HepG2 (cell line): ENCODE measurements at regions not wholly inside any gene's neighbourhood (a gene's known extent, or its start where the extent isn't known, plus 50 kb on each side); places are given as distances from the start of the nearest gene placed in this dataset.

Experiments
- ATAC-seq: fragments of 200-7000 bp; cut with Tn5 transposase; 3 replicates; pipeline ENCODE4 v1.9.1; 2020; ENCODE audit warnings: mild to moderate bottlenecking, moderate library complexity
- BruUV-seq: library from RNA; stranded (reverse); fragments of 400-500 nt; replicated peaks from 2 replicates; lab custom pipeline; 2021; lab: Mats Ljungman, UMichigan
- CTCF ChIA-PET: fragments of 300-600 bp; formaldehyde crosslinking; extraction: SDS; loops from one replicate; lab custom pipeline; 2021; ENCODE audit warnings: low total read pairs, inconsistent platforms, low intra/inter-chr PET ratio; lab: Yijun Ruan, JAX
- POLR2A ChIA-PET: fragments of 350-600 bp; sonication (Branson Sonifier 250); formaldehyde crosslinking; loops from one replicate; lab custom pipeline; 2020; ENCODE audit warnings: antibody characterized with exemption, inconsistent platforms; lab: Yijun Ruan, JAX
- DNase-seq: peaks from one replicate; pipeline ENCODE4 v3.0.0-alpha.2; 2015; ENCODE audit warnings: low spot score
- FAIRE-seq: peaks from 3 replicates; lab custom pipeline; 2011; peaks lifted over from hg19 to GRCh38; lab: Jason Lieb, UNC
- H2AFZ ChIP-seq: one replicate; pipeline ENCODE4 v1.6.1; 2011; ENCODE audit warnings: low read length, inconsistent platforms
- H3K27ac ChIP-seq: fragments of 300-600 bp; 3 replicates; pipeline ENCODE4 v1.8.0; 2011; ENCODE audit warnings: mixed run types, mild to moderate bottlenecking, mixed read lengths, low read length, inconsistent platforms; ENCODE audit not compliant: insufficient read depth; ENCODE audit errors: extremely low read length
- H3K27me3 ChIP-seq, 2 experiments: fragments of 200-600 bp in 1 of 2; 2 replicates in 1 of 2; 3 replicates in 1 of 2; pipeline versions ENCODE4 v1.6.0 to v1.8.0; 2011; ENCODE audit warnings: low read length in 2 of 2, mild to moderate bottlenecking in 2 of 2, moderate library complexity in 2 of 2, inconsistent platforms in 1 of 2; ENCODE audit not compliant: insufficient read depth in 2 of 2, control insufficient read depth in 1 of 2
- H3K36me3 ChIP-seq, 2 experiments: fragments of 200-600 bp in 1 of 2; replicated peaks in 1 of 2; 2 replicates in 1 of 2; 3 replicates in 1 of 2; pipeline versions ENCODE4 v1.5.1 to v1.8.0; 2011; ENCODE audit warnings: low read length in 2 of 2, inconsistent platforms in 1 of 2; ENCODE audit not compliant: insufficient read depth in 2 of 2, control insufficient read depth in 1 of 2
- H3K4me1 ChIP-seq: 2 replicates; pipeline ENCODE4 v1.5.1; 2012; ENCODE audit warnings: low read length, inconsistent platforms; ENCODE audit not compliant: insufficient read depth
- H3K4me2 ChIP-seq: 2 replicates; pipeline ENCODE4 v1.6.0; 2011; ENCODE audit warnings: low read depth, low read length, inconsistent platforms
- H3K4me3 ChIP-seq, 3 experiments: fragments of 200-600 bp in 1 of 3; sonication (generic), shearing (Covaris generic) in 1 of 3; replicated peaks in 1 of 3; 2 replicates each; pipeline ENCODE4 v1.5.1; 2011 to 2016; ENCODE audit warnings: low read length in 3 of 3, inconsistent platforms in 2 of 3, low read depth in 2 of 3, mild to moderate bottlenecking in 2 of 3, control low read depth in 1 of 3, mixed read lengths in 1 of 3; ENCODE audit not compliant: insufficient read depth in 1 of 3
- H3K79me2 ChIP-seq: one replicate; pipeline ENCODE4 v1.6.1; 2011; ENCODE audit warnings: low read length, inconsistent platforms; ENCODE audit not compliant: insufficient read depth
- H3K9ac ChIP-seq: 2 replicates; pipeline ENCODE4 v1.6.0; 2011; ENCODE audit warnings: mild to moderate bottlenecking, low read depth, low read length, inconsistent platforms; ENCODE audit not compliant: insufficient read depth
- H3K9me3 ChIP-seq: 2 replicates; pipeline ENCODE4 v1.5.1; 2012; ENCODE audit warnings: mild to moderate bottlenecking, low read length
- H4K20me1 ChIP-seq: 2 replicates; pipeline ENCODE4 v1.6.0; 2011; ENCODE audit warnings: inconsistent platforms, mild to moderate bottlenecking, low read length, moderate library complexity; ENCODE audit not compliant: insufficient read depth
- EHMT2 ChIP-seq: fragments of 200-600 bp; sonication (generic); IDR thresholded peaks from 2 replicates; pipeline ENCODE4 v1.7.0; 2017; ENCODE audit warnings: antibody characterized with exemption, low read depth, low read length, borderline replicate concordance
- ERF ChIP-seq: IDR thresholded peaks from 2 replicates; pipeline ENCODE4 v1.6.1; 2018; ENCODE audit warnings: missing biosample characterization, missing genetic modification reagents
- GTF3A ChIP-seq: sonication (generic); formaldehyde crosslinking; conservative IDR thresholded peaks from 2 replicates; pipeline ENCODE4 v1.4.0; 2020; ENCODE audit warnings: mild to moderate bottlenecking, missing genetic modification reagents
- HMGA1 ChIP-seq: sonication (generic); formaldehyde crosslinking; conservative IDR thresholded peaks from 2 replicates; pipeline ENCODE4 v1.4.0; 2020; ENCODE audit warnings: missing genetic modification reagents
- IKZF4 ChIP-seq: sonication (generic); formaldehyde crosslinking; IDR thresholded peaks from 2 replicates; pipeline ENCODE4 v1.5.1; 2020; ENCODE audit warnings: borderline replicate concordance, mild to moderate bottlenecking, low read depth, missing genetic modification reagents; ENCODE audit errors: not compliant biosample characterization
- MAFK ChIP-seq, 2 experiments: IDR thresholded peaks in 1 of 2; conservative IDR thresholded peaks in 1 of 2; 2 replicates each; pipeline ENCODE4 v1.6.1; 2011; ENCODE audit warnings: improper control_type of control experiment in 2 of 2, low read length in 2 of 2
- NFKBIZ ChIP-seq: IDR thresholded peaks from 2 replicates; pipeline ENCODE4 v1.6.1; 2018; ENCODE audit warnings: missing genetic modification reagents, missing compliant biosample characterization
- PLSCR1 ChIP-seq: sonication (generic); formaldehyde crosslinking; IDR thresholded peaks from 2 replicates; pipeline ENCODE4 v1.5.0; 2020; ENCODE audit warnings: missing genetic modification reagents, mild to moderate bottlenecking, borderline replicate concordance
- ZNF143 ChIP-seq: sonication (generic); formaldehyde crosslinking; IDR thresholded peaks from 2 replicates; pipeline ENCODE4 v1.4.0; 2020; ENCODE audit warnings: missing genetic modification reagents
- ZNF18 ChIP-seq: sonication (generic); formaldehyde crosslinking; IDR thresholded peaks from 2 replicates; pipeline ENCODE4 v1.8.0; 2022; ENCODE audit warnings: mild to moderate bottlenecking, missing genetic modification reagents; ENCODE audit not compliant: insufficient replicate concordance
- ZNF292 ChIP-seq: sonication (generic); formaldehyde crosslinking; IDR thresholded peaks from 2 replicates; pipeline ENCODE4 v1.8.1; 2022; ENCODE audit warnings: mild to moderate bottlenecking, low read depth, missing genetic modification reagents, borderline replicate concordance
- ZNF432 ChIP-seq: sonication (generic); formaldehyde crosslinking; IDR thresholded peaks from 2 replicates; pipeline ENCODE4 v1.5.0; 2020; ENCODE audit warnings: missing genetic modification reagents, mild to moderate bottlenecking, borderline replicate concordance
- ZNF510 ChIP-seq: sonication (generic); formaldehyde crosslinking; IDR thresholded peaks from 2 replicates; pipeline ENCODE4 v1.4.0; 2020; ENCODE audit warnings: low read depth, mild to moderate bottlenecking, missing genetic modification reagents
- ZNF615 ChIP-seq: sonication (generic); formaldehyde crosslinking; IDR thresholded peaks from 2 replicates; pipeline ENCODE4 v1.5.0; 2020; ENCODE audit warnings: mild to moderate bottlenecking, missing genetic modification reagents, borderline replicate concordance
- ZZZ3 ChIP-seq: sonication (generic); formaldehyde crosslinking; IDR thresholded peaks from 2 replicates; pipeline ENCODE4 v1.4.0; 2020; ENCODE audit warnings: missing genetic modification reagents, mild to moderate bottlenecking, borderline replicate concordance
- WGBS: methylation state at CpG from one replicate; pipeline ENCODE4 v1.1.6; 2017; ENCODE audit warnings: low lambda C conversion rate; 5-methylcytosine and 5-hydroxymethylcytosine counted together
- in situ Hi-C: cut with HindIII; loops from 2 replicates; pipeline ENCODE4 v1.10.0; 2017; ENCODE audit warnings: low pct_unique_long_range_greater_than_20kb; ENCODE audit not compliant: extremely low pct_ligation_motif_present
- intact Hi-C: fragments of 100-400 bp; cut with micrococcal nuclease; formaldehyde crosslinking; loops from one replicate; pipeline ENCODE4 v1.10.0; 2022; ENCODE audit not compliant: unreplicated experiment

GRCh38 chr14:25841226-25841625, 756.6 kb downstream of the NOVA1 start:
- ATAC-seq (no peak), FAIRE-seq (no peak), DNase-seq (no peak)
- WGBS, result 5% methylated on average over 2 of the region's 2 CpGs
- ChIA-PET CTCF (no interaction called here), POLR2A (no interaction called here)
- H2AFZ ChIP-seq, result no peak overlapping the region
- H3K36me3 ChIP-seq, result no peaks in the 10 kb centered on the region
- no peaks in the 10 kb centered on the region for H3K4me1 ChIP-seq
- in situ Hi-C loops (no loop called here), intact Hi-C loops (no loop called here)
- BruUV-seq, result no TSS peak
- peaks cover 95% of the 10 kb centered on the region for H3K9me3 ChIP-seq
- no peak overlapping the region for H3K4me3 ChIP-seq
- no peaks in the 10 kb centered on the region for H4K20me1 ChIP-seq
- H3K27me3 ChIP-seq, result no peaks in the 10 kb centered on the region
- H3K9ac ChIP-seq, result no peak overlapping the region
- no peak overlapping the region for H3K27ac ChIP-seq
- H3K79me2 ChIP-seq, result no peaks in the 10 kb centered on the region
- TF ChIP-seq ZNF292 (CRISPR knock-in tag), result no peak
- no peak for TF ChIP-seq ZNF615 (CRISPR knock-in tag)
- TF ChIP-seq PLSCR1 (CRISPR knock-in tag), result no peak
- TF ChIP-seq NFKBIZ (CRISPR knock-in tag), result no peak
- no peak for TF ChIP-seq GTF3A
- TF ChIP-seq ZZZ3 (CRISPR knock-in tag), result no peak
- H3K4me2 ChIP-seq, result no peak overlapping the region

- in situ Hi-C loops (no loop called here), intact Hi-C loops (no loop called here)
- Histone ChIP-seq H3K27me3 (no peaks in the 10 kb centered on the region), H4K20me1 (no peaks in the 10 kb centered on the region), H2AFZ (no peak overlapping the region), H3K9me3 (peaks cover 98% of the 10 kb centered on the region), H3K4me1 (no peaks in the 10 kb centered on the region), H3K79me2 (no peaks in the 10 kb centered on the region), H3K9ac (no peak overlapping the region), H3K27ac (no peak overlapping the region), H3K4me2 (no peak overlapping the region), H3K36me3 (no peaks in the 10 kb centered on the region), H3K4me3 (no peak overlapping the region)
- BruUV-seq, result no TSS peak
- 11% methylated on average over 3 of the region's 3 CpGs for WGBS
- FAIRE-seq, result no peak
- ChIA-PET CTCF (no interaction called here), POLR2A (no interaction called here)
- no peak for ATAC-seq
- no peak for DNase-seq
- TF ChIP-seq EHMT2, result no peak
- no peak for TF ChIP-seq ERF (CRISPR knock-in tag)
- no peak for TF ChIP-seq ZNF432 (CRISPR knock-in tag)
- no peak for TF ChIP-seq IKZF4
- TF ChIP-seq HMGA1, result no peak
- no peak for TF ChIP-seq ZNF143 (CRISPR knock-in tag)
- TF ChIP-seq ZNF18 (CRISPR knock-in tag), result no peak
- TF ChIP-seq ZNF510 (CRISPR knock-in tag), result no peak
- TF ChIP-seq MAFK (conservative IDR thresholded peaks at IDR 0.05 in 1 of 2, IDR thresholded peaks at IDR 0.05 in 1 of 2; ENCODE audit: low read length in 2 of 2), result no peak
Measured at GRCh38 chr14:25837551-25837965, 760.3 kb downstream of the NOVA1 start.
